Lower leg skin (tissue), 3 donors: ENCODE measurements at regions not wholly inside any gene's neighbourhood (a gene's known extent, or its start where the extent isn't known, plus 50 kb on each side); places are given as distances from the start of the nearest gene placed in this dataset.

Experiments
- CTCF ChIP-seq, 3 donors: fragments of 450-650 bp; IDR thresholded peaks; one replicate each; pipeline ENCODE4 v1.5.1; 2016; ENCODE audit warnings: antibody characterized with exemption in 3 of 3, mild to moderate bottlenecking in 3 of 3, moderate library complexity in 2 of 3
- POLR2A ChIP-seq, 2 donors: fragments of 450-650 bp; IDR thresholded peaks; one replicate each; pipeline ENCODE4 v1.6.1; 2016 to 2017; ENCODE audit warnings: antibody characterized with exemption in 2 of 2, mild to moderate bottlenecking in 1 of 2, moderate library complexity in 1 of 2

GRCh38 chr15:69790632-69791031, 307.1 kb downstream of the TLE3 start:
- no peak for TF ChIP-seq CTCF (IDR thresholded peaks at IDR 0.05)
- TF ChIP-seq POLR2A (IDR thresholded peaks at IDR 0.05) = no peak
